Transverse colon (tissue), 4 donors: ENCODE measurements at regions not wholly inside any gene's neighbourhood (a gene's known extent, or its start where the extent isn't known, plus 50 kb on each side); places are given as distances from the start of the nearest gene placed in this dataset.

Source experiments
- CTCF ChIP-seq, 5 experiments: fragments of 200-600 bp in 3 of 5; fragments of 450-650 bp in 2 of 5; sonication (generic) in 3 of 5; IDR thresholded peaks; 1 replicate in 2 of 5; 2 replicates in 3 of 5; pipeline ENCODE4 v1.5.1; 2016 to 2017; ENCODE audit warnings: antibody characterized with exemption in 5 of 5, inconsistent platforms in 3 of 5, mild to moderate bottlenecking in 2 of 5, moderate library complexity in 1 of 5
- EP300 ChIP-seq: sonication (generic); formaldehyde crosslinking; IDR thresholded peaks from one replicate; pipeline ENCODE4 v1.6.1; 2017; ENCODE audit warnings: antibody characterized with exemption, low read depth
- POLR2AphosphoS5 ChIP-seq, 3 donors: sonication (generic); formaldehyde crosslinking; IDR thresholded peaks; one replicate each; pipeline ENCODE4 v1.6.1; 2016; ENCODE audit warnings: antibody characterized with exemption in 3 of 3

- TF ChIP-seq POLR2AphosphoS5 (IDR thresholded peaks at IDR 0.05) (no peak), CTCF (IDR thresholded peaks at IDR 0.05) (no peak), EP300 (no peak)
Measured at GRCh38 chr2:217279140-217279539, 419.3 kb upstream of the TNP1 start.
